Uterus (tissue), 3 donors: ENCODE measurements at regions not wholly inside any gene's neighbourhood (a gene's known extent, or its start where the extent isn't known, plus 50 kb on each side); places are given as distances from the start of the nearest gene placed in this dataset.

Experiments
- DNase-seq, 2 donors: peaks; one replicate each; pipeline ENCODE4 v3.0.0-alpha.2; 2019 to 2020
- H3K27ac ChIP-seq, 2 donors: fragments of 200-600 bp; sonication (generic); 1 replicate in 1 of 2; 2 replicates in 1 of 2; pipeline ENCODE4 v1.5.1; 2016 to 2018
- H3K27me3 ChIP-seq, 2 donors: fragments of 200-600 bp; sonication (generic); one replicate each; pipeline ENCODE4 v1.5.1; 2018 to 2019; ENCODE audit warnings: control low read depth in 1 of 2
- H3K36me3 ChIP-seq, 2 donors: fragments of 200-600 bp; sonication (generic); one replicate each; pipeline ENCODE4 v1.5.1; 2019; ENCODE audit warnings: control low read depth in 1 of 2
- H3K4me1 ChIP-seq, 2 donors: fragments of 200-600 bp; sonication (generic); one replicate each; pipeline ENCODE4 v1.5.1; 2018 to 2019; ENCODE audit warnings: control low read depth in 1 of 2
- H3K4me3 ChIP-seq, 2 donors: fragments of 200-600 bp; sonication (generic); 1 replicate in 1 of 2; 2 replicates in 1 of 2; pipeline ENCODE4 v1.5.1; 2018 to 2019; ENCODE audit warnings: mild to moderate bottlenecking in 1 of 2
- H3K9me3 ChIP-seq, 2 donors: fragments of 200-600 bp; sonication (generic); one replicate each; pipeline ENCODE4 v1.5.1; 2019; ENCODE audit warnings: control low read depth in 1 of 2
- CTCF ChIP-seq, 4 experiments: fragments of 200-600 bp in 2 of 4; fragments of 450-650 bp in 2 of 4; sonication (generic) in 2 of 4; IDR thresholded peaks; one replicate each; pipeline ENCODE4 v1.5.1; 2016 to 2019; ENCODE audit warnings: antibody characterized with exemption in 4 of 4, mild to moderate bottlenecking in 2 of 4, moderate library complexity in 1 of 4
- POLR2A ChIP-seq, 2 donors: fragments of 450-650 bp; IDR thresholded peaks; one replicate each; pipeline ENCODE4 v1.6.1; 2016; ENCODE audit warnings: antibody characterized with exemption in 2 of 2, mild to moderate bottlenecking in 1 of 2, moderate library complexity in 1 of 2
- intact Hi-C: fragments of 100-400 bp; cut with DNase I; formaldehyde crosslinking; loops from one replicate; pipeline ENCODE4 v1.15.1; 2023; ENCODE audit warnings: low total_unique reads
- donor health status: DM: yes; HTN: yes; CAD: no.

- DNase-seq, result no peak
- Histone ChIP-seq H3K4me3 (no peak overlapping the region), H3K27ac (peak overlapping the region; percentile 62 to 79), H3K36me3 (no peaks in the 10 kb centered on the region), H3K27me3 (no peaks in the 10 kb centered on the region), H3K4me1 (peaks cover 0 to 6% of the 10 kb centered on the region in 2 donors), H3K9me3 (no peaks in the 10 kb centered on the region)
- TF ChIP-seq CTCF (IDR thresholded peaks at IDR 0.05) (no peak), POLR2A (IDR thresholded peaks at IDR 0.05) (no peak)
- intact Hi-C loops, result no loop called here
Measured at GRCh38 chr10:28838908-28839307, 161.6 kb downstream of the BAMBI start.

- Histone ChIP-seq H3K36me3 (no peaks in the 10 kb centered on the region), H3K4me3 (no peak overlapping the region), H3K27ac (peak overlapping the region; percentile 62 to 79), H3K9me3 (no peaks in the 10 kb centered on the region), H3K4me1 (peaks cover 0 to 6% of the 10 kb centered on the region in 2 donors), H3K27me3 (no peaks in the 10 kb centered on the region)
- peak; percentile 40 to 77 for DNase-seq
- intact Hi-C loops, result no loop called here
- TF ChIP-seq POLR2A (IDR thresholded peaks at IDR 0.05) (no peak), CTCF (IDR thresholded peaks at IDR 0.05) (no peak)
Measured at GRCh38 chr10:28839600-28840007, 162.3 kb downstream of the BAMBI start.

GRCh38 chr10:28840202-28840601 lies 162.9 kb downstream of the BAMBI start:
- H3K4me1 ChIP-seq, result peaks cover 0 to 6% of the 10 kb centered on the region in 2 donors
- no peaks in the 10 kb centered on the region for H3K36me3 ChIP-seq
- no peaks in the 10 kb centered on the region for H3K9me3 ChIP-seq
- no peak overlapping the region for H3K4me3 ChIP-seq
- no peaks in the 10 kb centered on the region for H3K27me3 ChIP-seq
- no peak for DNase-seq
- H3K27ac ChIP-seq, result peak overlapping the region; percentile 62 to 79
- intact Hi-C loops, result no loop called here
- TF ChIP-seq POLR2A (IDR thresholded peaks at IDR 0.05) (no peak), CTCF (IDR thresholded peaks at IDR 0.05) (no peak)

GRCh38 chr10:28840971-28841370 lies 163.7 kb downstream of the BAMBI start:
- H3K27me3 ChIP-seq, result no peaks in the 10 kb centered on the region
- intact Hi-C loops, result no loop called here
- TF ChIP-seq CTCF (IDR thresholded peaks at IDR 0.05) (no peak), POLR2A (IDR thresholded peaks at IDR 0.05) (no peak)

GRCh38 chr10:28841625-28842024 lies 164.3 kb downstream of the BAMBI start:
- Histone ChIP-seq H3K27ac (peak overlapping the region; percentile 62 to 79), H3K4me1 (peaks cover 0 to 6% of the 10 kb centered on the region in 2 donors)
- intact Hi-C loops, result no loop called here

More at GRCh38 chr10:28840971-28841370, 163.7 kb downstream of the BAMBI start:
- Histone ChIP-seq H3K9me3 (no peaks in the 10 kb centered on the region), H3K4me3 (no peak overlapping the region), H3K4me1 (peaks cover 0 to 6% of the 10 kb centered on the region in 2 donors), H3K36me3 (no peaks in the 10 kb centered on the region), H3K27ac (peak overlapping the region; percentile 62 to 79)
- no peak for DNase-seq

More at GRCh38 chr10:28841625-28842024, 164.3 kb downstream of the BAMBI start:
- Histone ChIP-seq H3K27me3 (no peaks in the 10 kb centered on the region), H3K36me3 (no peaks in the 10 kb centered on the region), H3K4me3 (no peak overlapping the region), H3K9me3 (no peaks in the 10 kb centered on the region)
- no peak for TF ChIP-seq POLR2A (IDR thresholded peaks at IDR 0.05)
- TF ChIP-seq CTCF (IDR thresholded peaks at IDR 0.05), result no peak
- peak; percentile 28 to 38 for DNase-seq
